HCT116 (cell line): ENCODE measurements at regions not wholly inside any gene's neighbourhood (a gene's known extent, or its start where the extent isn't known, plus 50 kb on each side); places are given as distances from the start of the nearest gene placed in this dataset.

ENCODE experiments used
- CEBPB ChIP-seq: IDR thresholded peaks from 2 replicates; pipeline ENCODE4 v1.6.1; 2012; ENCODE audit warnings: low read depth
- CTCF ChIP-seq, 3 experiments: fragments of 200-600 bp in 1 of 3; sonication (generic) in 1 of 3; IDR thresholded peaks in 2 of 3; conservative IDR thresholded peaks in 1 of 3; 2 replicates each; pipeline ENCODE4 v1.5.1; 2012 to 2017; ENCODE audit warnings: low read depth in 2 of 3, low read length in 2 of 3, antibody characterized with exemption in 1 of 3, borderline replicate concordance in 1 of 3, control low read depth in 1 of 3, mild to moderate bottlenecking in 1 of 3, mixed read lengths in 1 of 3, mixed run types in 1 of 3, moderate library complexity in 1 of 3; ENCODE audit not compliant: insufficient read depth in 1 of 3
- SP1 ChIP-seq: IDR thresholded peaks from 2 replicates; pipeline ENCODE4 v1.6.1; 2012; ENCODE audit warnings: low read depth
- YY1 ChIP-seq: IDR thresholded peaks from 2 replicates; pipeline ENCODE4 v1.6.1; 2011; ENCODE audit warnings: low read length, low read depth, moderate library complexity, mild to moderate bottlenecking; ENCODE audit not compliant: insufficient replicate concordance; ENCODE audit errors: extremely low read depth
- ZNF274 ChIP-seq: fragments of 200-500 bp; sonication (Bioruptor generic); IDR thresholded peaks from 2 replicates; pipeline ENCODE4 v1.6.1; 2014; ENCODE audit warnings: mild to moderate bottlenecking, low read depth, low read length, inconsistent platforms
- TF ChIP-seq, protein P1 (sequence below): IDR thresholded peaks from 2 replicates; pipeline ENCODE4 v1.6.1; 2012; ENCODE audit warnings: low read depth

DNA sequence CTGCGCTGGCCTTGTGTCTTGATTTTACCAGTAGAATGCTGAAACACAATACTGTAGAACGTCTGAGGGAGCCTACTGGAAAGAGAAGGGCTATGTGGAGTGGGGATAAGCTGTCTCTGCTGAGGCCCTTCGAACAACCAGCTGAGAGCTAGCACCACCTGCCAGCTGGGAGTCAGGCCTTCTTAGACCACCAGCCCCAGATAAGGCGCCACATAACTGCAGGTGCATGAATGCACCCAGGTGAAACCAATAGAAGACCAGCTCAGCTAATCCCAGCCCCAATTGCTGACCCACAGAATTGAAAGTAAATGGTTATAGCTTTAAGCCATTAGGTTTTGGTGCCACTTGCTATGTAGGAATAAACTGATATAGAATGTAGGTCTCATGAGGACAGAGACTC lies 438.4 kb downstream of the ADRA2A start:
- TF ChIP-seq CTCF (IDR thresholded peaks at IDR 0.05 in 2 of 3, conservative IDR thresholded peaks at IDR 0.05 in 1 of 3; ENCODE audit: borderline replicate concordance in 1 of 3, insufficient read depth in 1 of 3, low read depth in 2 of 3, low read length in 2 of 3) (no peak), YY1 (no peak), CEBPB (no peak), SP1 (no peak), ZNF274 (no peak)
- TF ChIP-seq, protein P1, sequence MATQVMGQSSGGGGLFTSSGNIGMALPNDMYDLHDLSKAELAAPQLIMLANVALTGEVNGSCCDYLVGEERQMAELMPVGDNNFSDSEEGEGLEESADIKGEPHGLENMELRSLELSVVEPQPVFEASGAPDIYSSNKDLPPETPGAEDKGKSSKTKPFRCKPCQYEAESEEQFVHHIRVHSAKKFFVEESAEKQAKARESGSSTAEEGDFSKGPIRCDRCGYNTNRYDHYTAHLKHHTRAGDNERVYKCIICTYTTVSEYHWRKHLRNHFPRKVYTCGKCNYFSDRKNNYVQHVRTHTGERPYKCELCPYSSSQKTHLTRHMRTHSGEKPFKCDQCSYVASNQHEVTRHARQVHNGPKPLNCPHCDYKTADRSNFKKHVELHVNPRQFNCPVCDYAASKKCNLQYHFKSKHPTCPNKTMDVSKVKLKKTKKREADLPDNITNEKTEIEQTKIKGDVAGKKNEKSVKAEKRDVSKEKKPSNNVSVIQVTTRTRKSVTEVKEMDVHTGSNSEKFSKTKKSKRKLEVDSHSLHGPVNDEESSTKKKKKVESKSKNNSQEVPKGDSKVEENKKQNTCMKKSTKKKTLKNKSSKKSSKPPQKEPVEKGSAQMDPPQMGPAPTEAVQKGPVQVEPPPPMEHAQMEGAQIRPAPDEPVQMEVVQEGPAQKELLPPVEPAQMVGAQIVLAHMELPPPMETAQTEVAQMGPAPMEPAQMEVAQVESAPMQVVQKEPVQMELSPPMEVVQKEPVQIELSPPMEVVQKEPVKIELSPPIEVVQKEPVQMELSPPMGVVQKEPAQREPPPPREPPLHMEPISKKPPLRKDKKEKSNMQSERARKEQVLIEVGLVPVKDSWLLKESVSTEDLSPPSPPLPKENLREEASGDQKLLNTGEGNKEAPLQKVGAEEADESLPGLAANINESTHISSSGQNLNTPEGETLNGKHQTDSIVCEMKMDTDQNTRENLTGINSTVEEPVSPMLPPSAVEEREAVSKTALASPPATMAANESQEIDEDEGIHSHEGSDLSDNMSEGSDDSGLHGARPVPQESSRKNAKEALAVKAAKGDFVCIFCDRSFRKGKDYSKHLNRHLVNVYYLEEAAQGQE, result no peak
